Fibroblast of peridontal ligament (primary cell): ENCODE measurements at regions not wholly inside any gene's neighbourhood (a gene's known extent, or its start where the extent isn't known, plus 50 kb on each side); places are given as distances from the start of the nearest gene placed in this dataset.
"Not testable (repeated sequence)": the region's sequence is repeated elsewhere in the genome, so short reads cannot be mapped to it uniquely, and the experiment has no call there.

Source experiments
- DNase-seq: peaks from one replicate; pipeline ENCODE4 v3.0.0-alpha.2; 2010; ENCODE audit errors: extremely low read depth

GRCh38 chr2:226283796-226284195 lies 515.8 kb downstream of the IRS1 start:
- DNase-seq: no peak

GRCh38 chr2:226282151-226282550 lies 517.5 kb downstream of the IRS1 start:
- DNase-seq: no peak

GRCh38 chr2:226280136-226280535 lies 519.5 kb downstream of the IRS1 start:
- not testable (repeated sequence) for DNase-seq

GRCh38 chr2:226275215-226275614 lies 524.4 kb downstream of the IRS1 start:
- DNase-seq: no peak

DNA sequence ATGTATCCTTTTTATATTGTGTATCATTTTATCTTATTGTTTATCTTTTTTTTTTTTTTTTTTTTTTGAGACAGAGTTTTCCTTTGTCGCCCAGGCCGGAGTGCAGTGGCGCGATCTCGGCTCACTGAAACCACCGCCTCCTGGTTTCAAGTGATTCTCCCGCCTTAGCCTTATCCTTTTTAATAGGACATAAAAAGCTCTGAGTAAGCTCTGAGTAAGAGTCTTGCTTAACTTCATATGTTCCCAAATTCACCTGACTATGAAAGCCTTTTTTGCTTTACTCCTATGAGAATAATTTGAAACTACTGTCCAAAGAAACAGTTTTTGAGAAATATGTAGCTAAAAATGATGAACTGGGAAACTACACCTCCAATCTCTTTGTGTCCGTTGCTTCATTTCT lies 525.5 kb downstream of the IRS1 start:
- DNase-seq: no peak

DNA sequence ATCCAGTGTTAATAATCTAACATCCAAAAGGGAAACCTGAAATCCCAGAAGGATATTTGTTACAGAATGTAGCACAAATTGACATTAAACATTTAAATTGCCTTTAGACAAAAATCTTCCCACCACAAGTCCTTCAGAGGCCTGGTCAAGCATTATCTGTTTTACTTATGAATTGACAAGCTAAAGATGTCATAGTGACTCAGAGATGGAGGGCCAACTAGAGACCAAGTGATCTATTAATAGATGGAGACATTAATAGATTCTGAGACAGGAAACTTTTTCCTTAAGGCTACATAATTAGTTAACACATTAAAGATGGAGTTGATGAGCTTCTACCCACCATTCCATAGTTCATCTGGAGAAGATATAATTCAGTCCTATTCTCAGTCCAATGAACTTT lies 526.2 kb downstream of the IRS1 start:
- DNase-seq: no peak

- DNase-seq: no peak
These were observed 527.2 kb downstream of the IRS1 start for GRCh38 chr2:226272435-226272834.

DNA sequence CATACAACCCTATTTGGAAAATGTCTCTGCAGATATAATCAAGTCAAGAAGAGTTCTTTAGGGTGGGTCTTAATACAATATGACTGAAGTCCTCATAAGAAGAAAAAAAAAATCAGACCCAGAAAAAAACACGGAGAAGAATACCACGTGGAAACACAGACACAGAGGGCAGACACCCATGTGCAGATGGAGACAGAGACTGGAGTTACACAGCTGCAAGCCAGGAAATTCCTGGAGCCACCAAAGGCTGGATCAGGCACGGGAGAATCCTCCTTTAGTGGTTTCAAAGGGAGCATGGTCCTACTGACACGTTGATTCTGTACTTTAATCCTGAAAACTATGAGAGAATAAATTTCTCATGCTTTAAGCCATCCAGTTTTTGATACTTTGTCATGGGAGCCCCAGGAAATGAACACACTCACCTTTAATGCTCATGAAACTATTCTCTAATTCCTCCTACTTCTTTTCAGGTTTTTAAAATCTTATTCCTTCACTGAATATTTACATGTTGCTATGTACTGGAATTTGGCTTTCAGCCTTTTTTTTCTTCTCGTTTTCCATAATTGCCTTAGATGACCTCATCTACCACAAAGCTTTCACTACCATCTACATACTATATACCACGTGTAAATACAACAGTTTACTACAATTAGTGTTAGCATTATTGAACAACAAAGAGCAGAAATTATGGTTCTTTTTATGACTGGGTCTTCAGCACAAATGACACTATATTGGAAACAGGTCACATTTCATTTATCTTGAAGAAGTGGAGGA lies 529.1 kb downstream of the IRS1 start:
- peak; percentile 73 for DNase-seq

DNA sequence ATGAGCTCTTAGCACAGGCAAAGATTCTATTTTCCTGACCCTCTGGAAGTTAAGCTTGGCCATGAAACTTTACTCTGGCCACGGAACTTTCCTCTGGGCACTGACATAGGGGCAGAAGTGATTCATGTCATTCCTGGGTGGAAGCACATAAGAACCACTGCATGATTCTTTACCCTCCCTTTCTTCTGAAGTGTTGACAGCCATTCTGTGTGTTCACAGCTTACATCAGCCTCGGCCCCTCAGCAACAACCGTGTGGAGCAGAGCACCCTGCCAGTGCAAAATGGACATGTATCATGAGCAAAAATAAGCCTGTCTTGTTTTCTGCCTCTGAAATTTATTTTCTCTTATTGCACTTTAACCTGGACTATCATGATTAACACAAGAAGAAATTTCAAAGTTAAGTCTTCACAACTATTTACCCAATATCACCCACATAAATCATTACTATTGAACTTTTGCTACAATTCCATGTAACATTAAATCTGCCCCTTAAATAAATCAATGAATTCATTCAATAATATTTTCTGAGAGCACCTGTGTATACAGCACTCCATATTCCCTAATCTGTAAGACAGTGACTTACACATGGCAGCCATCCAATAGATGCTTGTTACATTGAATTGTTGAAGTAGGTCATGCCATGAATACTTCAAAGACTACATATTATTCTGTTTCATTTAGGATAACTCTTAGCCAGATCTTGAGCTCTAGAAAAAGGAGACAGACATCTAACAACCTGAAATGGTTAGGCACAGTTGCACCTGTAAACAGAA lies 531.9 kb downstream of the IRS1 start:
- DNase-seq: no peak

DNA sequence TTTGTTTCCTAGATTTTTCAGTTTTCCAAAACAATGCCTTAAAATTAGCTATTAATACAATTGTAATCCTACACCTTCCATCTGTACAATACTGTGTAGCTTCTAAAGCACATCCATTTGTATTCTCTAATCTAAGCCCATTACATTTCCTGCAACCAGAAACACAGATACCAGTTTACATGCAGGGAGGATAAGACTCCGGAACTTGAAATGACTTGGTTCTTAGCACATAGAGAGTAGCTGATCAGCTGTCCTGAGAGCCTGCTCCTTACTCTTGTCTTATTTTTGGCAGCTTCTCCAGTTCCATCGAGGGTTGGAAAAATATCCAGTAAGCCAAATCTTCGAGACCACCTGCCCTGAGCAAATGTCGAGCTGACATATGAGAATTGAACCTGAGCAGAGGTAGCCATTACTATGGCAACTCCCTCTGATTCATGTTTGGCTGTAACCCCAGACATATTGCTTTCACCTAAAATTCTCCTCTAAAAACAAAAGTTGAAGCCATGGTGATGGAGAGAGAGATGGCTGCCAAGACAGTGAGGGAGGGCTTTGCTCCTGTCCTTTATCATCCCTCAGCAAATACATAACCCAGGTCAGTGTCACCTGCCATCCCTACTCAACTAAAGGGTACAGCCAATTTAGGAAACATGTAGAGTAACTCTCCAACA lies 542.8 kb downstream of the IRS1 start:
- DNase-seq: no peak

DNA sequence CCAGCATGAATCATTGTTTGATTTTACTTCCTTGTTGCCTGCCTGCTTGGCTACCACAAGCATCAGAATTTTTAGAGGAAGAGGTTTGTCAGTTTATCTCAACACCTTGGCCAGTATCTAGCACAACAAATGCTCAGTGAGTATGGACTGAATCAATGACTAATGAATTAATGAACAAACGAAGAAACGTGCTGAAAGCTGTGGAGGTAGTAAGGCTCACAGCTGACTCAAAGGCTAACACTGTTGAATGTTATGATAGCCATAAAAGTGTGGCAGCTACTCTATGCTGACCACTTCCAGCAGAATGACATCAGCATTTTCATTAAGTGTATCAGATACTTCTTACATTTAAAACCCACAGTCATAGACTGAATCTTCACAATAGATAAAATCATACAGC lies 543.4 kb downstream of the IRS1 start:
- DNase-seq: peak; percentile 23

- DNase-seq: no peak
These were observed 548.0 kb downstream of the IRS1 start for GRCh38 chr2:226251661-226252060.

GRCh38 chr2:226247289-226248275 lies 552.0 kb downstream of the IRS1 start:
- peak; percentile 20 for DNase-seq

DNA sequence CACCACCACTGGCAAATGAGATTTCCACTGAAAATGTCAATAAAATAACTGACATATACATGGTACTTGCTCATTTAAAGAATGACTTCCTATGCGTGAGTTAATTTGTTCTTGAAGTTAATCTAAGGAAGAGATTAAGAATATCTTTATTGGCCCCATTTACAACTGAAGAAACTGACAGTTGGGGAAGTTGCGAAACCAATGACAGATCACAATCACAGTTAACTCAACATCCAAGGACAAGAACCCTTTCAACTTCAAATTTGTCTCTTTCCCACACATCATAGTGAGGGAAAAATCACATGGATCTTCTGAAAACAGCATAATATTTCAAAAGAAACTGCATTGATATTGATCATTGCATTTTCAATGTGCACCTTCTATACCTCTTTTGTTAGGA lies 565.4 kb downstream of the IRS1 start:
- no peak for DNase-seq

DNA sequence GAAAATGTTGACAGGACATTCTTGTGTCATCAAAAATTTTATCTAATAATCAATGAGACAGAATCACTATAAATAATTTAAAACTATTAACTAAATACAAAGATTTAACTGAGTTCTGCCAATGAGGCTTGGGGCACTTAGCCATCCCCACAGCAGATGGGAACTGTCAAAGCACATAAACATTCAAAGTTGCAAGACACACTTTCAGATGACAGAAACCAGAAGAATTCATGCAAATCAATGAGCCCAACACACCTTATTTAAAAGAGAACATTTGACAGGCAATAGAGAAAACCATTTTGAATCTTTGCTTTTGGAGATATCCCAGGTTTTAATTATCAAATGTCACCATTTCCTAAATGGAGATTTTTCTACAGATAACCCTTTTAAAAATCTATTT lies 566.2 kb downstream of the IRS1 start:
- DNase-seq: no peak

DNA sequence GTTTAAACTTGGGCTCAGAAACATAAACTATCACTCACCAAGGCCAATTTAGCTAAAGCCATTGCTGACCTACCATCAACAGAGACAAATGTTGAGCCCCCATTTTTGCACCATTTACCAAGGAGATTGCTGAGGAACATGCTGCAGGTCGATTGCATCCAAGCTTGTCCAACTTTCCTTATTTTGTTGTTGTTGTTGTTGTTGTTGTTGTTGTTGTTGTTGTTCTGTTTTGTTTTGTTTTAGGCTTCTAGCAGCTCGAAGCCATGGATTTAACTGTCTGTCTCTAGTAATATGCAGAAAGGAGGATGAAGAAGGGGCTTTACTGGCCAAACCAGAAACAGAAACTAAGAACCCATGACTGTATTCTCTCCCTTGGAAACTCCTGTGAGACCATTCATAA lies 571.5 kb downstream of the IRS1 start:
- DNase-seq: no peak

DNA sequence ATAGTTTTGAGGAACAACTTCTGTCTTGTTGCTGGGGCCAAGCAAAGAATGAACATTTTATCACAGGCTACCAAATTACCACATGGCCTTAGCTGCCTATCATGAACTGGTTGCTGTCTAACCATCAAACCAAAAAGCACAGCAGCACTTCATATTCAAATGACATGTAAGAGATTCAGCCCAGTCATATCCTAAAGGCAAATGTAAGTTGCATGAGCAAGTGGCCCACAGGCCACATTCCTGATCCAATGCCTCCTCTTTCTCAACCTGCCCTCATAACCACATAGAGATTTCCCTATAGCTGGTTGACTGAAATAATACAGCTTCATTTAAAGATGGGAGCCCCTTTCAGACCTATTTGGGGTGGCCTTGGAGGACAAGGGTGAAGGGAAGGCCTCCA lies 572.3 kb downstream of the IRS1 start:
- DNase-seq: no peak

- no peak for DNase-seq
These were observed 575.9 kb downstream of the IRS1 start for GRCh38 chr2:226223704-226224103.

DNA sequence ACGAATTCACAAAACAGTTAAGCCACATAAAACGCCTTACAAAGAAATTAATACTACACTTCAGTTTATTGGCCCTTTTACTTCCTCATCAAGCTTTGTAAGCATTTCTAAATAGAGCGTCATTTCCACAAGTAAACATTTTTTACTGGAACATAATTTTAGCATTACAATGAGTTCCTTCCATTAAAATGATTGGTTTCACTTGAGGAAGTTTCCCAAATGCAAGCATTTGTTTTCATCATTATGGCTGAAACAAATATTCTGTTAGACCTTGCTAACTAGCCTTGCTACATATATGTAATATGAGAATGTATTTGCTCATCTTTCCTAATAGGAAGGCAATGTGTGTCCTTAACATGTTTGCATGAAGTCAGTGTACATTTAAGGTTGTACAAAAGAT lies 579.1 kb downstream of the IRS1 start:
- peak; percentile 55 for DNase-seq

GRCh38 chr2:226217191-226217590 lies 582.4 kb downstream of the IRS1 start:
- DNase-seq: no peak

GRCh38 chr2:226216575-226216974 lies 583.0 kb downstream of the IRS1 start:
- no peak for DNase-seq
